DMS79 treated with DMSO at 0.1 percent for 48 hours (cell line): ENCODE measurements at regions not wholly inside any gene's neighbourhood (a gene's known extent, or its start where the extent isn't known, plus 50 kb on each side); places are given as distances from the start of the nearest gene placed in this dataset.

ENCODE experiments used
- DNase-seq: peaks from one replicate; lab custom pipeline; 2025; lab: John Stamatoyannopoulos, UW

DNA sequence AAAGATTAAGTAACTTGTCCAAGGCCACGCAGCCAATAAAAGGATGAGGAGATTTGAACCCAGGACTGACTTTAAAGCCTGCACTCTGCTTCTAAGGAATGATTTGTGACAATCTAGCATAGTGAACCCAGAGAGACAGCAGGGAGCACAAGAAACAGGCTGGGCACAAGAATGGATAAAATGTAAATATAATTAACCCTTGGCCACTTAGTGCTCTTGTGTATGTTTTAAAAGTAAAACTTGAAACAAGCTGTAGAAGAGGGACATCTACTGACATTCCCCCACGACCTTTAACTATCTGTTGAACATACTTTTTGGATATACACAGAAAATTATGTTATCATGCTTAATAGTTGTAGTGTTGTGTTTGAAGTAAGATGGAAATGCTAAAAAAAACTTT is 141.9 kb upstream of the PMFBP1 start:
- no peak for DNase-seq

DNA sequence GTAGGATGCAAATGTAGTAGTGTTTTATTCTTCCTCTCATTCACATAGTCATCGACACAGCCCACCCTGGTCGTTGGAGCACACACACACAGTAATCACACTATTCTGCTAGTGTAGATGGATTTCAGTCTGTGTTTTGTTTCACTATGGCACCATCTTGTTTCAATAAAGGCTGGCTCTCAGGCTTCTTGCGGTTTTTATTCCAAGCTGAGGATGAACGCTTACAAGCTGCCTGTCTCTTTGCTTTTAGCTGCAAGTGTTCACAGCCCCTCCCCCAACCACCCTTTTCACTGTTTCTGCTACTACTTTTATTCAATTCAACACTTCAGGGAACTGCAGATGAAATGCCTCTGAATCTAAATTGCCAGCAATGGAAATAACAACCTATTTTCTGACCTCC is 140.9 kb upstream of the PMFBP1 start:
- DNase-seq = no peak

DNA sequence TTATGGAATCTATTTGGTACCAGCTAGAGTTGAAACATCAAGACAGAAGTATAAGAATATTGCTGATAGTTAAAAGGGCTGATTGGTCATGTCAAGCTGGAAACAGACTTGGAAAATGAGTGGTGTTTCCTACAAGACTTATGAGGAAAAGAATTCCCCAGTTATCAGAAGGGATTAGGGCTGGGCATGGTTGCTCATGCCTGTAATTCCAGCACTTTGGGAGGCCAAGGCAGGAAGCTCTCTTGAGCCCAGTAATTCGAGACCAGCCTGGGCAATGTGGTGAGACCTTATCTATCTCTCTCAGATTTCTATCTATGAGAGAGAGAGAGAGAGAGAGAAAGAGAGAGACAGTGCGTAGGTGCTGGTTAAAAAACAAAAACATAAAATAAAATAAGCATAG is 139.5 kb upstream of the PMFBP1 start:
- DNase-seq = no peak

DNA sequence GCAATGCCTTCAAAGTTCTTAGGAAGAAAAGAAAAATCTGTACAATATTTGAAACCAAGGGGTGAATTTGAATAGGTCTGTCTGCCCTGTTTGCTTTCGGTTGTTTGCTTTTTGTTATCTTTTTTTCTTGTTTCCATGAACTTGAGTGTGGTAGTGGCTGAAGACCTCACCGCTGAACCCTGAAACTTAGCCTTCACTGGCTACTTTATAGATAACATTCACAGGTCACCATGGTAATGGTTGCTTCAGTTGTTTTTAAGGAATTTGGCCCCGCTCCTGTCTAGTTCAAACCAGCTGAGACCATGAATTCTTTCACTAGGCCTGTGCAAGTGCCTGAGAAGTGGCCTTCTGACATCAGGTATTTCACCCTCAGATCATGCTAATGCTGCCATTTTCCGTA is 137.0 kb upstream of the PMFBP1 start:
- DNase-seq = no peak

DNA sequence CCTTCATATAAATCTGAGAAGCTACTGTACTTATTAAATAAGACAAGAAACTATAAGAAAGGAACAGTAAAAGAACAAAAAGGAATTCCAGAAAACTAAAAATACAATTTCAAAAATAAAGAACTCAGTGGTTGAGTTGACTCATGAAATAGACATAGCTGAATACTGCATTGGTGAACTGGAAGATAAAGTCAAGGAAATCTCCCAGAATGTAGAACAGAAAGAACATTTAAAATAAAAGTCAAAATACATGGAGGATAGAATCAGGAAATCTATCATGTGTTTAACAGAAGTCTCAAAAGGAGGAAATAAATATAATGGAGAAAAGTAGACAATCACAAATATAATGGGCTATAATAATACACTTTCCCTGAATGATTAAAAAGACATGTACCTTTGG is 136.4 kb upstream of the PMFBP1 start:
- no peak for DNase-seq

DNA sequence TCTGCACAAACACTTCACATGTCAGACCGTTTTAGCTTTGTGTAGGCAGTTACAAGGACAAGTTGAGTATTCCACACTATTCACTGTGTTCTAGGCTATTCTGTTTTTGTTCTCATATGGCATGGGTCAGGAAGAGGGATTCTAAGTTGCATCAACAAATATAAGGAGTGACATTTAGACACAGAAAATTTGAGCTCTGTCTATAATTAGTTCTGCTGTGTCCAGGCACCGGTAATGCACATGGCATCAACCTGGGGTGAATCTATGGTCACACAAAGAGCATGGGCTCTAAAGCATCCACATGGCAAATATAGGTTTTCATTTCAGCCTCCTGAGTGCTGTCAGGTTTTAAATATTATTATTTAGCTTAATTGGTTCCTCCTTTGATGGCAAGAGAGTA is 130.4 kb upstream of the PMFBP1 start:
- no peak for DNase-seq

DNA sequence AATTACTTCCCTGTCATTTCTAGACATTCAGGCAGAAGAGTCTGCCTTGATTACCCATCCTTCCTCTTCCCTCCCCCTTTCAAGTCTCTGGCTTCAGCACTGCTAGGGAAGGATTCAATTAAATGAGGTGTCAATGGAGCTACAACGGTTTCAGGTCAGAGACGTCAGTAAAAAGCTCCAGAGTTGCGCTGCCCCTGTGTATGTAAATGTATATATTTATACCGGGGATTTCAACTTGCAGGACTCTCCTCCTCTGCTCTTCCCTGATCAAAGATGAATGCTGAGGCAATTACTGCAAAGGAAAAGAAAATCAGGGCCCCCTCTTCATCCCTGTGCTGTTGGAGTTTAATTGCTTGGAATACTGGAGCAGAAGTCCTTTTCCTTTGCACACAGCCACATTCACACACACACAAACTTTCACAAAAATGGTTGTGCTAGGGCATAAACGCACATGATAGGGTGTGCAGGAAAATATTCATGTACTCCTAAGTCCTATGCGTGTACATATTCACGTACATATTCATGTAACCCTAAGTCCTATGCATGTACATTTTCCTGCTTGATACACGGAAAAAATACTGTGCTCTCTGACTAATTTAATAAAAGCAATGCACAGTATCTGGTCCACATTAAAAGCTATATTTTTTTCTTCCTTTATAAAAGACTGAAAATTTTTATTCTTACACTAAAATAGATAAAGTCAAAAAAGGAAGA is 129.7 kb upstream of the PMFBP1 start:
- no peak for DNase-seq

DNA sequence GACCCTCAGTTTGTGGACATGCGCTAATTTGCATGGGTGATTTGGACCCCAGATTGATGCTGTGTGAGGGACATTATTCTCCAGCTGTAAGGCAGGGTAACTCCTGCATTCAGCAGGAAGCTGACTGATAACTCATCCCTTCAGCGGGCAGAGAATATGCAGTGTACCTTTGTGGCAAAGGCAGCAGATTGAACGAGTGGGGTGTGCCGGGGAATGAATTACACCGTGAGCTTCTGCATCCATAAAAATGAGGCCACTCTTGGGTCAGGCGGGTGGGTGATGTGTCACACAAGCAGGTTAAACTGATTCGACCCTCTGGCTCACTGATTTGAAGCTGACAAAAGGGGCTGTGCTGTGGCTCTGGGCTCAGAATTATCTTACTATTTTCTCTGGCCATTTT is 128.9 kb upstream of the PMFBP1 start:
- no peak for DNase-seq

DNA sequence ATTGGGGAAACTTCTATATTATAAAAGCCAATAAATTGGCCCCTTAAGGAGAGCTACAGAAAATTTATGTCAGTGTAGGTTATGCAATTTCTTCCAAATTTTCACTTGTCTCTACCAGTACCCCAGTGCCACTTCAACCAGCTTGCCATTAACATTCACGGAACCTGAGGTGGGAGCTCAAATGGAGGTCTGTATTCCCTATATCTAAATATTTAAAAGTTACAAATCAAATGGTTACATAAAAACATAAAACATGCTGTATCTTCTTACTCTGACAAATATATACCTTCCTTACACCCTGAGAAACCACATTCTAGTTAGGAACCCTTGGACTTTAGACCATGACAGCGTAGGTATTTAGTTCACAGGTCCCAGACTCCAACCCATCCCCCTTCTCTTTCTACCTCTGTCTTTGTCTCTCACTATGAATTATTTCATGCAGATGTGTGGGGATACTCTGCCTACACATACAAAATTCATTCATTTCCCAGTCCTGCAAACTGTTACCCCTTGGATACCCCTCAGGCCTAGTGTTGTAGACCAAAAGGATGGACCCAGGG is 127.8 kb upstream of the PMFBP1 start:
- no peak for DNase-seq

DNA sequence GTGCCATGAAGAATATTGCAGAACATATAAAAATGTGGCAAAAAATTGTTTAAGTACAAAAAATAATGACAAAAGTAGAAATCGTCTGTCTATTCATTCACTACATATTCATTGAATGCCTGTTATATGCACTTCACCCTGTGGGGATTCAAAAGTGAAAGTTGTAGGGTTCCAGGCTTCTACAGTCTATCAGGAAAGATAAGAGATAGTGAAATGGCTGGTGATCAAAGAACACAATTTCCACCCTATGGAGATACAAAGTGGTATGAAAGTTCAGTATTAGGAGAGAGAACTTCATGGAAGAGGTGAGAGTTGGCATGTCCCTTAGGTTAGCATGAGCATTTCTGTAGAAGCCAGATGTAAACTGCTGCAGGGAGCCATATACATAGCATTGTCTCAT is 127.0 kb upstream of the PMFBP1 start:
- DNase-seq = no peak

DNA sequence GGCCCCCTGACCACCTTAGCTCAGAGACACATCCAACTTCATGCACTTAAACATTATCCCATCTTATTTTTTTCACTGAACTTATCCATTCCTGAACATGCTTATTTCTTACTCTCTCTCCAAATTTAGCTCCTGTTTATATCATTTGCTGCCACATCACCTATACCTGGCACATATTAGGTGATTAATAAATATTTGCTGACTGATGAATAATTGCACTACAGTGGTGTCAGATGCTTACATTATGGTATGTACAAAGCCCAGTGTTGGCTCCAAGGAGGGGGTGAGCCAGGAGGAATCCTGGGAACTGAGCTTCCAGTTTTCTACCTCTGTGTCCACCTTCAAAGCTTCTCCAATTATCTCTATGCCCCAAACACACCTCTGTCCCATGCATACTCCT is 124.0 kb upstream of the PMFBP1 start:
- DNase-seq = no peak

DNA sequence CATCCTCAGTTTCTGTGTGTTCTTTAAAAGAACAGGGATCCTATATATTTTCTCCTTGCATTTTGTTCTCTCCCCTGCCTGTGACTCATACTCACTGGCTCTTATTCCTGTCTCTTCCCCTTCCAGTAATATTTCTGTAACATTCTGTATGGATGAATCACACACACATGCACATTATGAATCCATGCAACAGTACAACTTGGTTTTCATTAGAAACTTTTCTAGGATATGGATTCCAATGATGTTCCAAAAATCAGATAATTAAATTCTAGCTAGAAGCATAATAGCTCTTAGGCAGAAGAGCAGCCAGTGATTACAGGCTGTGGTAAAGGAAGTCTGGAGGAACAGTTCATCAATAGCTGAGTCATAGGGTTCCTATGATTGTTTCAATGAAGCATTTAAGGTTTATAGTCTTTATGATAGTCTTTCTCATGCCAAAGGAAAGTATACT is 119.6 kb upstream of the PMFBP1 start:
- no peak for DNase-seq

DNA sequence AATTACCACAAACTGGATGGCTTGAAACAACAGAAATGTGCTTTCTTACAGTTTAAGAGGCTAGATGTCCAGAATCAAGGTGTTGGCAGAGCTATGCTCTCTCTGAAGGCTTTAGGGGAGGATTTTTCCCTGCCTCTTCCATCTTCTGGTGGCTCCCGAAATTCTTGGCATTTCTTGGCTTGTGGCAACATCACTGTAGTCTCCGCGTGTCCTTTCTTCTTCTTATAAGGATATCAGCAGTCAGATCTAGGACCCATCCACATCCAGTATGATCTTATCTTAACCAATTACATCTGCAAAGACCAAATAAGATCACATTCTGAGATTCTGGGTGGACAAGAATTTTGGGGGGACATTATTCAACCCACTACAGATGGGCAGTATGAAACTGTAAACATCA is 119.2 kb upstream of the PMFBP1 start:
- no peak for DNase-seq

DNA sequence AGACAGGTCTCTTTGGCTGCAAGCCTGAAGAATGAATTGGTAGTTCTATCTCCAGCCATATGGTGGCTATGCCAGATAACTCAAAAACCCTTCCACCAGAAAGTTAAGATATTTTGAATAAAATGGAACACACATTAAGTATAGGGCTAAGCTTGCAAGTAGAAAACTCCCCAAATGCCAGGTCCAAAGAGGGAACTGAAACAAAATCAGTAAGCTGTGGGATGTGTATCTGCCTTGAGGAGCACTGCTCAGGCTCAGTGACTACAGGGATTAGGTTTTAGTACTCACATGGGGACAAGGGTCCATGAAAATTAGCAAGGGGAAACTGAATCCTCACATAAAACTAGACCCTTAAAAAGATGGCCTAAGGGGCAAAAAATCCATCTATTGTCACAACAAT is 115.7 kb upstream of the PMFBP1 start:
- DNase-seq = no peak

DNA sequence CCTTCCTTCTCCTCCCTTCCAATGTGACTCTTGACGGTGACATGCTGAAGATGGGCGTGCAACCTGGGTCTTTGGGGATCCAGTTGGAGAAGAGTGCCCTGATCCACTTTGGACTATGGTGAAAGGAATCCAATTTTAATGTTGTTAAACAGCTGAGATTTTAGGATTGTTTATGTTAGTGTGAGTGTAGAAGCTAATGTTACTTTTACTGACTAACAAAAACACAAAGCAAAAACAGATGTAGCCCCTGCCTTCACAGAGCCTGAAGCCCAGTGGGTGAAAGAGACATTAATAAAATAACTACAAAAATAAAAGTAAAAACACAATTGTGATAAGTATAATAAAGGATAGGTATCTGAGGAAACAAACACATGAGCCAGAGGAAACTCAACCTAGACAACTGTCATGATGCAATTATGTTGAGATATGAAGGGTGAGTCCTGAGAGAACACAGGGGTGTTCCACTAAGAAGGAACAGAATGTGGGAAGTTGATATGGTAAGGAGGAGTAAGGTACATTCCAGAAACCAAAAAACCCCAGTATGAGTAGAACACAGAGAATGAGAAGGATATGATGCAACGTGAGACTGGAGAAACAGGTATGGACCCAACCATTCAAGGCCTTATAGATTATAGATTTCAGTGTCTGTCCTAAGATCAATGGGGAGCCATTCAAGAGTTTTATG is 115.1 kb upstream of the PMFBP1 start:
- no peak for DNase-seq

DNA sequence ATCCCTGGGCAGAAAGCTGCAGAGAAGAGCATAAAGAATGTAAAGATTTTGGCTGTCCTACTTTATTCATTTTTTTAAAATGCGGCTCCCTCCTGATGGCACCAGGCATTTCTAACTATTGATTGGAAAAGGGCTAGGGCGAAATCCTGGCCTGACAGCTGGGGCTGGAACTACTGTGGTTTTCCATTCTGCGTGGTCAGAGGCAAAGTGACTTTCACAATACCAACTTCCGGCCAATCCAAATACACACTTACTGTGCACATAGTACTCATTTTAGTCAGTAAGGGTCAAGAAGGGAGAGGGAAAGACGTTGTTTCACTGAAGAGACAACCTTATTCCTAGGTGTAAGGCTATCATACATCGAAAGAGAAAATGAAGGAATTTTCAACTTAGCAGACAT is 113.8 kb upstream of the PMFBP1 start:
- no peak for DNase-seq

DNA sequence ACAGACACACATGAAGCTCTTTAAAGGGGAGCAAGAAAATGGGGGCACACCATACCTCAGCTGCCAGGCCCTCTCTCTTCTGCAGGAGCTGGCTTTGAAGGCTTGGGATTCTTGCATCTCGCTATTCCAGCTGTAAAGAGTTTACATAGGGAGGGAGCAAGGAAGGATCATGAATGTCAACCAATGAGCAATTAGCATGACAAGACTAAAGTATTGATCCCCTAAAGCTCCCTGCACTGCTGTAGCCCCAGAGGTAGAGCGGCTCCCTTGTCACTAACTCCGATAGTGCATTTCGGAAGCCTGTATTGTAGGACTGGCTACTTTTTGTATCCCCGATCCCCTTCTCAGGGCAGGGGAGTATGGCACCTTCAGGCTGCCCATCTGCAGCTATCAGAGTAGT is 113.4 kb upstream of the PMFBP1 start:
- DNase-seq = no peak

DNA sequence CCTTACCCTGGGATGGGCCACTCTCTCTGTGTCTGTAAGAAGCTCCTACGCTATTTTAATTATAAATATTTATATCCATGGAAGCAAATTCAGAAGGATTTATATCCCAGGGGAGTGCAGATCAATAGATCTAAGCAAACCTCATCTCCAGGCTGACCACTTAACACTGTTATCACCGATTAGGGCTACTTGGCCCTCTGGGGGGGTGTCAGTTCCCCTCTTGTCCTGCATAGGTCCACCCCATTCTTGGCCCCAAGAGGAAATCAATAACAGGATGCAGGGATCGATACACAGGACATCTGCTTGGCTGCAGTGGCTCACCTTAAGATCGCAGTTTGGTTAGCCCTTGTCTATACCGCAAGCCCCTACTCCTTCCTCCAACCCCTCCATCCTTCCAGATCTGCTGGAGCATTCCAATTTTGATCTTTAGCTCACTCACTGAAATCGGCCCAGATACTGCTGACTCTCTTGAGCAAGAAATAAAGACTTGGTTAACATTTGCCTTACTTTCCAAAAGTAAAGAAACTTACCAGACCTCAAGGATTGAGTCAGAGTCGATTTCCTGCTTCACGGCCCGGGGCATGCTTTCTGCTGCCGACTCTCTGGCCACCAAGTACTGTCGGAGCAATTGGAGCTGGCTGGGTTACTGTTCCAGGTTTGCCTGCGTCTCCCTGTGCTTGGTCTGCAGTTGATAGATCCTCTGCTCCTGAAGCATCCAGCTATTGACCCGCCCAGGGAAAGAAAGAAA is 112.3 kb upstream of the PMFBP1 start:
- DNase-seq = no peak

DNA sequence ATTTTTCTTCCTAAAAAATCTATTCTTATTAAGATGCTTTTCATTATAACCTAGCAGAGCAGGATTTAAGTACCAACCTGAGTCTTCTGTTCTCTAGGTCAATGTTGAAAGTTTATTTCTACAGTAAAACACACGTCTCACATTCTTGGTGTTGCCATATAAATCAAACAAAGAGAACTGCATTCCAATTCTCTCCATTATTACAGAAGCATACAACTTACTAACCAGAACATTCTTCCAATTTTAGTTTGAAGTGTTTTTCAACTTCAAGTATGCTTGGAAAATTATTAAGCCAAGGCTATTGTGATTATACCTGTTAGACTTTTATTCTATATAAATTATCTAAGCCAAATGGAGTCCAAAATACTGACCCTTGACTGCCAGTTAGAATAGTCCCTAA is 110.4 kb upstream of the PMFBP1 start:
- DNase-seq = no peak

DNA sequence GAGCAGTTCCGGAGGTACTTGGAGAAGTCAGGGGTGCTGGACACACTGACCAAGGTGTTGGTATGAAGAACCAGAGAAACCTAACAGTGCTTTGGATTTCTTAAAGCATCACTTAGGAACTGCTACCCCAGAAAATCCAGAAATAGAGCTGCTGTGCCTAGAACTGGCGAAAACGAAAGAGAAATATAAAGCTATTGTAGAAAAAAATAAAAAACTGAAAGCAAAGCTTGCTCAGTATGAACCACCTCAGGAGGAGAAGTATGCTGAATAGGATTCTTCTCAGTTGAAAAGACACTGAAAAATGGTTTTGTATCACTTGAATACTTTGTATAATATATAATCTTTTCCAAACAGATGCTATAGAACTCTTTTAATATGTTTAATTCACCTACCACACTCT is 106.3 kb upstream of the PMFBP1 start:
- no peak for DNase-seq

DNA sequence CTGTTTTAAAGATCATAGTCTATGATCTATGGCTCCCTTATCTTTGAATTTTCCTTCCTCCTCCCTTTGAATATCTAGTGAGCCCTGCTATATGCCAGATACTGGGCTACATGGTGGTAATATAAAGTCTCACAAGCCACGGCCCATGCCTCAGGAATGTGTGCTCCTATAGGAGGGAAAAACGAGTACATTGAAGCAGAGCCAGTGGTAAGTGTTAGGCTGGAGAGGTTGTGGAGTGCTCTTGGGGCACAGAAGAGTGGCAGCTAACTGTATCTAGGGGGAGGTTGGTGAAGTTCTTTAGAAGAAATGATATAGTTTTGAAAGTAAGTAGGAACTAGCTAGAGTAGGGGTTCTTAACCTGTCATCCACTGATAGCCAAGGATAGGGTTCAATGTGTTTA is 105.8 kb upstream of the PMFBP1 start:
- no peak for DNase-seq

DNA sequence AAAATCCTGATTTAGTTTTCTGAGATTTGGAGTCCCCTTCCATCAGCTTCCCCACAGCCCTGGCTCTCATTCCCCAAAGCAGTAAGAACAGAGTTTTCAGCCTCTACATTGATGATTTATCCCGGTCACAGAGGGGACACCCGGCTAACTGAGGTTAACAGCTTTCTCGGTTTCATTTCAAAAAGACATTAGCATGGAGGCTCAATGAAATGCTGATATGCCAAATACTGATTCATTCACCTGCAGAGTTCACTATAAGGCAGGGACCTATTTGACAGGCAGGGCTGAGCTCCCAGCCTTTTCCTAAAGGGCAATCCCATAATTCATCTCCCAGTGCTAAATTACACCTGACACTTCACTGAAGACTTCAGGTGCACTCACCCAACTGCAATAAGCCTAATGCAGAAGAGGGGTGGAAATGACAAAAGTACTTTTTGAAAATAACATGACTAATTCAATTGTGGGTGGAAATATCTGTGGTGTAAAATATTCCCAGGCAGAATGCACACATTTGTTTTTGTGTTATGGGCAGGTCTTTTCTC is 99.8 kb upstream of the PMFBP1 start:
- no peak for DNase-seq

DNA sequence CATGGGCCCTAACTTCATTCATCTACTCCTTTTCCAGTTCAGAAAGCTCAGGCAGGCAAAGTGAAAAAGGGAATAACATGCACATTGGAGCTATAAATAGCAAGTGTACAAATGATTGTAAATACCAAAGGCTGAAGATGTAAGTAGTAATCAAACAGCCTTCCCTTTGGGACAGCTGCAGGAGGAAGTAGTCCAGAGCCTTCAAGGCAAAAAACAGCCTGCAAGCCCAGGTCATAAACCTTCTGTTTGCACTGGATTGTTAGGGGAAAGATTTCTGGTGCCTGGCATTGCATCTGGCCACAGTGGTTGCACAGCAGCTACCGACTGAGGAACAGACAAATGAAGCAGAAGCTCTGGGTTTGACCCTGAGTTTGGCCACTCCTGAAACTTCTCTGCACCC is 98.6 kb upstream of the PMFBP1 start:
- DNase-seq = no peak
